ENCODE measurements at regions not wholly inside any gene's neighbourhood (a gene's known extent, or its start where the extent isn't known, plus 50 kb on each side); places are given as distances from the start of the nearest gene placed in this dataset.

DNA sequence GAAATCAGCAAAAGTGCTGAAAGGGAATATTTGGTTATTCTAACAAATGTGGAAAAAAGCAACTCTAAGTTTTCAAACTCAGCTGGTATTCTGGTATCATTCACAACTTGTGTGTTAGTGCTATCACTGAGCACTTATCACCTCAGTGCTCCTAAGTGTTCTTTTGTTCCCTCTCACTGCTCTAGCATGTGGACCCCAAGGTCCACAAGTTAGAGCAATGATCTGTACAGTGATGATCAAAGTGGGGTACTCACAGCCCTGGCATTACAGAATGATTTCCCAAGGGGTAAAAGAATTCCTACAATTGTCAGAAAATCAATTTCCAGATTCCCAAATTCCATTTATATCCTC lies 575.0 kb downstream of the DIAPH3 start:
- DNase-seq = no peak

GRCh38 chr13:59601993-59602392 lies 561.7 kb downstream of the DIAPH3 start:
- DNase-seq = no peak

DNA sequence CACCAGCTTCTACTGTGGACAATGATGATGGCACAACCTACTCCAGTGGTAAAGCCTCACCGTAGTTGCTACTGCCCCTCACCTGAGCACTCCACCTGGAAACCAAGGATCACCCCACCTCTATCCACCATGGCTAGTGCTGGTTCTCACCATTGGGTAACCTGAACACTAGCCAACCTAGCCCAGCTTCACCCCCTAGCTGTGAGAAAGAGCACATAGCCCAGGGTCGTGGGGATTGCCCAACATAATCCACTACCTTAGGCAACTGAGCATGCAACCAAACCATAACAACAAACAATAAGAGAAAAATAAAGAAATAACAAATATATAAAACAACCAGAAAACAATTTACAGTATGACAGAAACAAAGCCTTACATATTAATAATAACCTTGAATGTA lies 560.1 kb downstream of the DIAPH3 start:
- DNase-seq = no peak

- DNase-seq = no peak
Observed at GRCh38 chr13:59607172-59607571, 556.6 kb downstream of the DIAPH3 start.

GRCh38 chr13:59607780-59608233 lies 555.9 kb downstream of the DIAPH3 start:
- DNase-seq = no peak

DNA sequence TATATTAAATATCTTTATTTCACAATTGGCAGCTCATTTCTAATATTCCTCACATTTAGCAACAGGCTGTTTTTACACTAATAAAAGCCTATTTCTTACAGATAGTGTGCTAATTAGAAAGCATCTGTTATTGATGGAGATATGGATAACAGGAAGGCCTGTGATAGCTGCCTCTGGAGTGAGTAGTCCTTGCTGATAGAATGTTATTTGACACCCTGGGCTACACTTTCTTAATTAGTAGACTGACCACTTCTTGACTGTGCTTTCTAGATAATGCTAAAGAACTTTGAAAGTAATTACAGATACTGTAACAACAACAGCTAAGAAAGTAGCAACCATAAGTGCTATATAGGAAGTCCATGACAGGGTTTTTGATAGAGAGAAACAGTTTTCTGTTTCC lies 554.3 kb downstream of the DIAPH3 start:
- DNase-seq = no peak
